ENCODE measurements at regions not wholly inside any gene's neighbourhood (a gene's known extent, or its start where the extent isn't known, plus 50 kb on each side); places are given as distances from the start of the nearest gene placed in this dataset.

DNA sequence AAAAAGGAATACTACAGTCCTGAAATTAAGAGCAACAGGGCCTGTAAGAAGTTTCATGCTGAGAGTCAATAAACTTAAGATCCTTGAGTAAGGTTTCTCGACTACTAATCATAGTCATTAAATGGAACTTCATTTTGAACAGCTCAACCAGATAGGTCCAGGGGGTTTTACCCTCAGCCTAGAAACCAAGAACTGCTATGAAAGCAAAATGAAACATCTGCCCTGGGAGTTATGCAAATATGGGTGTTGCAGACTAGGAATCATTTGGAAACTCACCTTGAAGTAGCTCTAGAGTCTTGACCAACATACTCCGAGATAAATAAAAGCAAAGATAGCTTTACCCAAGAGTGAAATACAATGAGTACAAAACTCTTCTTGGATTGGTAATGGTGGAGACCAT, 128.0 kb downstream of the HGF start:
- TF ChIP-seq SUZ12 (IDR thresholded peaks at IDR 0.05; ENCODE audit: extremely low read depth, insufficient read depth, insufficient read length) (no peak), YY1 (IDR thresholded peaks at IDR 0.05; ENCODE audit: insufficient read depth, insufficient read length) (no peak)
